GM13976 (cell line): ENCODE measurements at regions not wholly inside any gene's neighbourhood (a gene's known extent, or its start where the extent isn't known, plus 50 kb on each side); places are given as distances from the start of the nearest gene placed in this dataset.

Experiments used
- DNase-seq: peaks from one replicate; pipeline ENCODE4 v3.0.0; 2012; ENCODE audit warnings: low spot score
- in situ Hi-C: fragments of 300-500 bp; cut with MboI; formaldehyde crosslinking; loops from one replicate; pipeline ENCODE4 v1.12.0; 2022; ENCODE audit warnings: low sequenced_read_pairs, mixed read lengths, inconsistent platforms; ENCODE audit not compliant: unreplicated experiment
- TF ChIP-seq, protein P1 (sequence below): IDR thresholded peaks from 2 replicates; pipeline ENCODE4 v1.5.1; 2012; ENCODE audit warnings: borderline replicate concordance, mild to moderate bottlenecking; ENCODE audit not compliant: insufficient read depth; ENCODE audit errors: extremely low read depth, missing control alignments, control extremely low read depth

DNA sequence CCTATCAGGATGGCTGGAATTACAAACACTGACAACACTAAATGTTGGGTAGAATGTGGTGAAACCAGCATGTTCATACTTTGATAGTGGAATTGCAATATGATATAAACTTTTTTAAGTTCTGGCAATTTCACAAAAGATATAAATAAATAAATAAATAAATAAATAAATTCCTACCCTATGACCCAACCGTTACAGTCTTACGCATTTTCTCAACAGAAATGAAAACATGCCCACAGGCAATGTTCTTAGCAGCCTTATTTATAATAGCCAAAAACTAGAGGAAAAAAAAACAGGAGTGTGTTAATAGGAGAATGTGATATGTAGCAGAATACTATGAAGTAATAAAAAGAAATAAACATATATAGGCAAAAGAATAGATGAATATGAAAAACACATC, 318.9 kb downstream of the IPMK start:
- DNase-seq: no peak
- TF ChIP-seq, protein P1, sequence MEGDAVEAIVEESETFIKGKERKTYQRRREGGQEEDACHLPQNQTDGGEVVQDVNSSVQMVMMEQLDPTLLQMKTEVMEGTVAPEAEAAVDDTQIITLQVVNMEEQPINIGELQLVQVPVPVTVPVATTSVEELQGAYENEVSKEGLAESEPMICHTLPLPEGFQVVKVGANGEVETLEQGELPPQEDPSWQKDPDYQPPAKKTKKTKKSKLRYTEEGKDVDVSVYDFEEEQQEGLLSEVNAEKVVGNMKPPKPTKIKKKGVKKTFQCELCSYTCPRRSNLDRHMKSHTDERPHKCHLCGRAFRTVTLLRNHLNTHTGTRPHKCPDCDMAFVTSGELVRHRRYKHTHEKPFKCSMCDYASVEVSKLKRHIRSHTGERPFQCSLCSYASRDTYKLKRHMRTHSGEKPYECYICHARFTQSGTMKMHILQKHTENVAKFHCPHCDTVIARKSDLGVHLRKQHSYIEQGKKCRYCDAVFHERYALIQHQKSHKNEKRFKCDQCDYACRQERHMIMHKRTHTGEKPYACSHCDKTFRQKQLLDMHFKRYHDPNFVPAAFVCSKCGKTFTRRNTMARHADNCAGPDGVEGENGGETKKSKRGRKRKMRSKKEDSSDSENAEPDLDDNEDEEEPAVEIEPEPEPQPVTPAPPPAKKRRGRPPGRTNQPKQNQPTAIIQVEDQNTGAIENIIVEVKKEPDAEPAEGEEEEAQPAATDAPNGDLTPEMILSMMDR: no peak
- in situ Hi-C loops: no loop called here

DNA sequence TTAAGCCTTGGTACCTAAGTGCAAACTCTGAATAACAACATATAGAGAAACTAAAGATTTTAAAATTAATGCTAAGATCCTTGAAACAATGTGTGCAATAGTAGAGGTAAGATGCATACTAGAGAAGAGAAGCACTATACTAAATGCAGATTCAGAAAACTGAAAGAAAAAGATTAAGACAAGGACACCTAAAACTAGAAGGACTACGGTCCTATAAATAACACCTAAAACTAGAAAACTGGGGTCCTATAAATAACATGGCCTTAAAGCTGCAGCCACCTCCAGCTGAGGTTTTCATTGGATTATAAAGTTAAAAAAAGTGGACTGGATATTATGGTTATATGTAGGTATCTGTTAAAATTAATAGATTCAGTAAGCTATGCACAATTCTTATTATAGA, 320.9 kb downstream of the IPMK start:
- no peak for DNase-seq
- TF ChIP-seq, protein P1: no peak
- in situ Hi-C loops: no loop called here

DNA sequence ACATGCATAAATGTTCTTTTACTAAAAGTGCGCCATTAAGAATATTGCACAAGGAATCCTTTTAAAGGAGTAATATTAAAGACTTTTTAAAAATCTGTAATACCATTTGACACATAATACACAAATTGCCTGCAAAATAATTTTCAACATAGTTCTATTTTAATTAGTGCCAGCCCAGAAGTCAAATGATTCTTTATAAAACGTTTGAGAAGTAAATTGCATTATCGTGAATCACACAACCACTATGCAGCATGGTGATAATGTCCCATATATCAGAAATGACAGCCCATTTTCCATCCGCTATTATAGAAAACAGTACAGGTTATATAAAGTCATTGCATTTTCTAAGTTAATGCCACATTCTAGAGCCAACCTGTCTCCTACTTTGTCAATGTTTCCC, 324.0 kb downstream of the IPMK start:
- TF ChIP-seq, protein P1: no peak
- in situ Hi-C loops: no loop called here
- no peak for DNase-seq

DNA sequence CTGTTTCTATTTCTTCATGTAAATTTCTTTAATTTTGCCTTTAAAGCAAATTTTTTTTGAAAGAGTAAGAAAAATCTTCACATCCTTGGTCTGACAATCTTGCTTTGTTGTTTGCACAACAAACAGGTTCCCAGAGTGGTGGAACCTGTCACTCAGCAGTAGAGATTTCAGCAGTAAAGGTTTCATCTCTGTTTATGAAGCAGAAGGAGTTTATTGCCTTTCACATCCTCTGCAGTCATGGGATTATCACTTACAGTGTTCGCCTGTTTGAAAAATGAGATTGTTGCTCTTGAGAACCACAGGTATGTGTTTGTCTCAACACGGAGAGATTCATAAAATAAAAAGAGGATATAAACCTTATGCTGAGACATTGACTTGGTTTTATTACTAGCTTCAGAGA, 342.6 kb downstream of the IPMK start:
- no peak for DNase-seq
- in situ Hi-C loops: no loop called here
- TF ChIP-seq, protein P1: no peak

DNA sequence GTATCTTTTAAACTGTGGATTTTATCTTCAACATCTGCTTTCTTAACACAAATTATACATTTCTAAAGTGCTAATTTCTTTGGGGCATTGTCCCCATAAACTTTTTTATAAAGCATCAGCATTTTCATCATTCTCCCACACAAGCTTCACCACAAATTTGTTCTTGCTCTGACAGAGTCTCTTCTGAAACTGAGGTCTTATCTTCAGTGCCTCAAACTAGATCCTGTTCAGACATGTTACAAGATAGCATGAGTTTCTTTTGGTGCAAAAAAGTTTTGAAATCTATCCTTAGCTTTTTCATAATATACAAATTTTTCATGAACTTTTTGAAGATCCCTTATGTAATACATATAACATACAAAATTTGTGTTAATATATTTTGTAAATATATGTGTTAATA, 346.6 kb downstream of the IPMK start:
- TF ChIP-seq, protein P1: no peak
- in situ Hi-C loops: no loop called here
- DNase-seq: no peak

DNA sequence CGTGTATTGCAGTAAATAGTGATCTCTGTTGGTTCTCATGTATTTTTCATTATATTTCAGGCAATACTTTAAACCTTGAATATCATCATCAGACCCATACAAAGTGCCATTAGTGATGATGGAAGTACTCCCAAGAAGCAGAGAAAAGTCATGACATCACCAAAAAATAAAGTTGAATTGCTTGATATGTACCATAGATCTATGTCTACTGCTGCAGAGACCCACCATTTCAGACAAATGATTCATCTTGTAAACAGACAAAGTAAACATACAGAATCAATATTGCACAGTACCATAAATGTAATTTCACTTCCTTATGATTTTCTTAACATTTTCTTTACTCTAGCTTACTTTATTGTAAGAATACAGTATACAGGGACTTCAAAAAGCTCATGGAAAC, 347.8 kb downstream of the IPMK start:
- no peak for DNase-seq
- TF ChIP-seq, protein P1: no peak
- in situ Hi-C loops: no loop called here

DNA sequence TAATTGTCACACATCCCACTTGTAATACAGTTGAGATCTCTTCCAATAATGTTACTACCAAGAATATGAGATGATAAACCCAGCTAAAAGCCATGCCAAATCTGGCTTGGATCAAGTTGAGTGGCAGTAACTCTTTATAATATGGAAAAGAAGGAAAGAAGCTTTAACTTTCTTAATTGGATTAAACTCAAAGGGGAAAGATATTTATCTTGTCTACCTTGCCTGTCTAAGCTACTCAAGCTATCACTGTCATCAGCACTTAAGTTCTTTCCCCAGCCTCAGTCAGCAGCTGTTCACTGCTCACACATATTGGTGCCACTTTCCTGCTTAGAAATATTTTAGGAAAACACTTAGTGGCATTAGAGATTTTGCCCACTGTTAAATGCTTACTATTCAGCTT, 350.7 kb downstream of the IPMK start:
- DNase-seq: no peak
- in situ Hi-C loops: no loop called here
- TF ChIP-seq, protein P1: no peak
